Fibroblast of skin of scalp (primary cell): ENCODE measurements at regions not wholly inside any gene's neighbourhood (a gene's known extent, or its start where the extent isn't known, plus 50 kb on each side); places are given as distances from the start of the nearest gene placed in this dataset.
A peak's percentile ranks its signal among the peaks of the same experiment; 100 is the strongest.

Experiments used
- DNase-seq: peaks from one replicate; pipeline ENCODE4 v3.0.0-alpha.2; 2013

- no peak for DNase-seq
These were observed 413.4 kb upstream of the USP15 start for GRCh38 chr12:61846765-61847164.

GRCh38 chr12:61848893-61849292 lies 411.3 kb upstream of the USP15 start:
- DNase-seq, result no peak

- no peak for DNase-seq
These were observed 406.3 kb upstream of the USP15 start for GRCh38 chr12:61853945-61854344.

GRCh38 chr12:61854902-61855301 lies 405.3 kb upstream of the USP15 start:
- peak; percentile 2 for DNase-seq

GRCh38 chr12:61857968-61858367 lies 402.2 kb upstream of the USP15 start:
- no peak for DNase-seq

GRCh38 chr12:61860451-61860850 lies 399.8 kb upstream of the USP15 start:
- DNase-seq, result no peak

- no peak for DNase-seq
These were observed 397.2 kb upstream of the USP15 start for GRCh38 chr12:61862986-61863385.

- no peak for DNase-seq
These were observed 396.4 kb upstream of the USP15 start for GRCh38 chr12:61863811-61864210.

- DNase-seq, result no peak
These were observed 390.4 kb upstream of the USP15 start for GRCh38 chr12:61869796-61870195.

GRCh38 chr12:61870658-61871484 lies 389.3 kb upstream of the USP15 start:
- DNase-seq, result no peak

- DNase-seq, result no peak
These were observed 388.8 kb upstream of the USP15 start for GRCh38 chr12:61871485-61871810.

GRCh38 chr12:61879229-61879628 lies 381.0 kb upstream of the USP15 start:
- no peak for DNase-seq

- DNase-seq, result no peak
These were observed 380.0 kb upstream of the USP15 start for GRCh38 chr12:61880186-61880585.

- DNase-seq, result peak; percentile 2
These were observed 368.6 kb upstream of the USP15 start for GRCh38 chr12:61891632-61892031.

GRCh38 chr12:61894168-61894567 lies 366.0 kb upstream of the USP15 start:
- DNase-seq, result no peak

- no peak for DNase-seq
These were observed 363.8 kb upstream of the USP15 start for GRCh38 chr12:61896436-61896835.

- no peak for DNase-seq
These were observed 357.8 kb upstream of the USP15 start for GRCh38 chr12:61902403-61902802.

GRCh38 chr12:61911113-61911512 lies 349.1 kb upstream of the USP15 start:
- DNase-seq, result no peak

GRCh38 chr12:61915420-61915819 lies 344.8 kb upstream of the USP15 start:
- DNase-seq, result no peak

GRCh38 chr12:61916831-61917230 lies 343.4 kb upstream of the USP15 start:
- no peak for DNase-seq

- no peak for DNase-seq
These were observed 340.5 kb upstream of the USP15 start for GRCh38 chr12:61919686-61920085.

GRCh38 chr12:61920230-61920629 lies 340.0 kb upstream of the USP15 start:
- DNase-seq, result no peak

- DNase-seq, result no peak
These were observed 337.1 kb upstream of the USP15 start for GRCh38 chr12:61923152-61923551.

- no peak for DNase-seq
These were observed 325.6 kb upstream of the USP15 start for GRCh38 chr12:61934564-61934963.

- no peak for DNase-seq
These were observed 320.2 kb upstream of the USP15 start for GRCh38 chr12:61939977-61940376.
